Left lung (tissue), 4 donors: ENCODE measurements at regions not wholly inside any gene's neighbourhood (a gene's known extent, or its start where the extent isn't known, plus 50 kb on each side); places are given as distances from the start of the nearest gene placed in this dataset.

ENCODE experiments used
- ATAC-seq: fragments of 200-7000 bp; cut with Tn5 transposase; one replicate; pipeline ENCODE4 v1.9.1; 2020; ENCODE audit warnings: moderate library complexity
- DNase-seq, 4 donors: peaks; one replicate each; pipeline ENCODE4 v3.0.0-alpha.2; 2013 to 2020
- H3K27ac ChIP-seq, 2 donors: fragments of 200-600 bp; sonication (generic) in 1 of 2; one replicate each; pipeline versions ENCODE4 v1.5.0 to v1.8.0; 2020 to 2021
- H3K27me3 ChIP-seq, 2 donors: fragments of 200-600 bp; sonication (generic) in 1 of 2; one replicate each; pipeline versions ENCODE4 v1.5.0 to v1.8.0; 2020 to 2021
- H3K36me3 ChIP-seq, 2 donors: fragments of 200-600 bp; sonication (generic) in 1 of 2; one replicate each; pipeline versions ENCODE4 v1.5.0 to v1.8.0; 2020 to 2021
- H3K4me1 ChIP-seq, 2 donors: fragments of 200-600 bp; one replicate each; pipeline ENCODE4 v1.8.0; 2021
- H3K4me3 ChIP-seq, 2 donors: fragments of 200-600 bp; sonication (generic) in 1 of 2; one replicate each; pipeline versions ENCODE4 v1.5.0 to v1.8.0; 2020 to 2021; ENCODE audit warnings: mild to moderate bottlenecking in 1 of 2
- H3K9me3 ChIP-seq, 2 donors: fragments of 200-600 bp; sonication (generic) in 1 of 2; one replicate each; pipeline versions ENCODE4 v1.5.0 to v1.8.0; 2020 to 2021
- intact Hi-C, 2 donors: fragments of 100-400 bp; cut with DNase I; formaldehyde crosslinking; loops; one replicate each; pipeline versions ENCODE4 v1.11.2 to v1.14.2; 2022
- TF ChIP-seq, protein P1 (sequence below), 2 donors: fragments of 200-600 bp; sonication (generic) in 1 of 2; IDR thresholded peaks; one replicate each; pipeline versions ENCODE4 v1.5.0 to v1.8.0; 2021; ENCODE audit warnings: antibody characterized with exemption in 2 of 2
- donor health status: DM: no; HTN: yes; CAD: no.
- donor health status: DM: no; HTN: no; CAD: no.

DNA sequence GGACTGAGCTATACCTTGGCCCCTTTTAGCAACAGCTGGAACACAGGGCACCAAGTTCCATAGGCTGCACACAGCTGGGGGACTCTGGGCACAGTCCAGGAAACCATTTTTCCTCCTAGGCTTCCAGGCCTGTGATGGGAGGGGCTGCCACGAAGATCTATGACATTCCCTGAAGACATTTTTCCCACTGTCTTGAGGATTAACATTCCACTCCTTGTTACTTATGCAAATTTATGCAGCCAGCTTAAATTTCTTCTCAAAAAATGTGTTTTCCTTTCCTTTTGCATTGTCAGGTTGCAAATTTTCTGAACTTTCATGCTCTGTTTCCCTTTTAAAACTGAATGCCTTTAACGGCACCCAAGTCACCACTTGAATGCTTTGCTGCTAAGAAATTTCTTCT, 580.1 kb upstream of the FTMT start:
- no peaks in the 10 kb centered on the region for H3K4me1 ChIP-seq
- H3K36me3 ChIP-seq, result no peaks in the 10 kb centered on the region
- no peak overlapping the region for H3K4me3 ChIP-seq
- intact Hi-C loops, result no loop called here
- H3K9me3 ChIP-seq, result no peaks in the 10 kb centered on the region
- DNase-seq (no peak), ATAC-seq (no peak)
- TF ChIP-seq, protein P1, sequence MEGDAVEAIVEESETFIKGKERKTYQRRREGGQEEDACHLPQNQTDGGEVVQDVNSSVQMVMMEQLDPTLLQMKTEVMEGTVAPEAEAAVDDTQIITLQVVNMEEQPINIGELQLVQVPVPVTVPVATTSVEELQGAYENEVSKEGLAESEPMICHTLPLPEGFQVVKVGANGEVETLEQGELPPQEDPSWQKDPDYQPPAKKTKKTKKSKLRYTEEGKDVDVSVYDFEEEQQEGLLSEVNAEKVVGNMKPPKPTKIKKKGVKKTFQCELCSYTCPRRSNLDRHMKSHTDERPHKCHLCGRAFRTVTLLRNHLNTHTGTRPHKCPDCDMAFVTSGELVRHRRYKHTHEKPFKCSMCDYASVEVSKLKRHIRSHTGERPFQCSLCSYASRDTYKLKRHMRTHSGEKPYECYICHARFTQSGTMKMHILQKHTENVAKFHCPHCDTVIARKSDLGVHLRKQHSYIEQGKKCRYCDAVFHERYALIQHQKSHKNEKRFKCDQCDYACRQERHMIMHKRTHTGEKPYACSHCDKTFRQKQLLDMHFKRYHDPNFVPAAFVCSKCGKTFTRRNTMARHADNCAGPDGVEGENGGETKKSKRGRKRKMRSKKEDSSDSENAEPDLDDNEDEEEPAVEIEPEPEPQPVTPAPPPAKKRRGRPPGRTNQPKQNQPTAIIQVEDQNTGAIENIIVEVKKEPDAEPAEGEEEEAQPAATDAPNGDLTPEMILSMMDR (IDR thresholded peaks at IDR 0.05), result no peak
- no peak overlapping the region for H3K27ac ChIP-seq
- no peaks in the 10 kb centered on the region for H3K27me3 ChIP-seq

DNA sequence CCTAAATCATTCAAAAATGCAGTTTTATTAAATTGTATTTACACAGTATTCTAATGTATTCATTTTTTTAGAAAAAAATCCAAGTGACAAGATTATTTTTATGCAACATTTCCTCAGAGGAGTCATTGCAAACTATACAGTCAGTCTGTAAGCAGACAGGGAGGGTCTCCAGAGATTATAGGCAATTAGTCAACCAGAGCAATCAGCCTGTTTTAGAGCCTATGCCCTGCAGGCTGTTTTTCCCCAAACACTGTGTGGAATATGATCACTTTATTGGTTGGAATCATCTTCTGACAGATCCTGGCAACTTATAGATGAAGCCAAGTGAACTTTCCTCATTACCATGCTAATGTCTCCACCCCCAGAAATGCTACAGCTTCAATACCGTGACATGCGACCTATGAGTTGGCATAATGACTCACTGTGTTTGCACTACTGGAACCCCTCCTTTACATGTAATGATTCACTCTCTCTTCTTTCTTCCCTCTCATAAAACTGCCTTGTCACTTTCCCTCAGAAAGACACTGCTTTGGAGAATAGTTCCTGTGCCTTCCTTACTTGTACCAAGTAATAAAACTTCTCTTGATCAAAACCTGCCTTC, 577.7 kb upstream of the FTMT start:
- intact Hi-C loops, result no loop called here
- H3K27ac ChIP-seq, result no peak overlapping the region
- TF ChIP-seq, protein P1 (IDR thresholded peaks at IDR 0.05), result no peak
- no peaks in the 10 kb centered on the region for H3K9me3 ChIP-seq
- ATAC-seq, result no peak
- H3K4me1 ChIP-seq, result no peaks in the 10 kb centered on the region
- H3K36me3 ChIP-seq, result no peaks in the 10 kb centered on the region
- no peak for DNase-seq
- H3K4me3 ChIP-seq, result no peak overlapping the region
- no peaks in the 10 kb centered on the region for H3K27me3 ChIP-seq

DNA sequence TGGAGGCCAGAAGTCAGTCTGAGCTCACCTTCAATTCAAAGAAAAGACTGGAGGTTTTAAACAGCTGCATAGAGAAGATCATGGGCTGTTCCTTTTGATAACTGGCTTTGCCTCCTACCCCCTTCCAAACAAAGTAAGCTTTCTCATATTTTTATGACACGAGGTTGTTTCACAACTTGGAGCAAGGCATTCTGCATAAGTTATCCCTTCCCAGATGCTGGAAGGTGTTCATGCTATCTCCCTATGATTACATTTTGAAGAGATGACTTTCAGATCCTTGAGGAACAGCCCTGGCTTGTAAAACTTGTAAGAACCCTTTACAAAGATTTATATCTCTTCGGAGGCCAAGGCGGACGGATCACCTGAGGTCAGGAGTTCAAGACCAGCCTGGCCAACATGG, 571.9 kb upstream of the FTMT start:
- intact Hi-C loops, result no loop called here
- Histone ChIP-seq H3K4me1 (no peaks in the 10 kb centered on the region), H3K27me3 (no peaks in the 10 kb centered on the region), H3K36me3 (no peaks in the 10 kb centered on the region), H3K4me3 (no peak overlapping the region), H3K27ac (no peak overlapping the region), H3K9me3 (no peaks in the 10 kb centered on the region)
- TF ChIP-seq, protein P1 (IDR thresholded peaks at IDR 0.05), result no peak
- DNase-seq (no peak), ATAC-seq (no peak)

DNA sequence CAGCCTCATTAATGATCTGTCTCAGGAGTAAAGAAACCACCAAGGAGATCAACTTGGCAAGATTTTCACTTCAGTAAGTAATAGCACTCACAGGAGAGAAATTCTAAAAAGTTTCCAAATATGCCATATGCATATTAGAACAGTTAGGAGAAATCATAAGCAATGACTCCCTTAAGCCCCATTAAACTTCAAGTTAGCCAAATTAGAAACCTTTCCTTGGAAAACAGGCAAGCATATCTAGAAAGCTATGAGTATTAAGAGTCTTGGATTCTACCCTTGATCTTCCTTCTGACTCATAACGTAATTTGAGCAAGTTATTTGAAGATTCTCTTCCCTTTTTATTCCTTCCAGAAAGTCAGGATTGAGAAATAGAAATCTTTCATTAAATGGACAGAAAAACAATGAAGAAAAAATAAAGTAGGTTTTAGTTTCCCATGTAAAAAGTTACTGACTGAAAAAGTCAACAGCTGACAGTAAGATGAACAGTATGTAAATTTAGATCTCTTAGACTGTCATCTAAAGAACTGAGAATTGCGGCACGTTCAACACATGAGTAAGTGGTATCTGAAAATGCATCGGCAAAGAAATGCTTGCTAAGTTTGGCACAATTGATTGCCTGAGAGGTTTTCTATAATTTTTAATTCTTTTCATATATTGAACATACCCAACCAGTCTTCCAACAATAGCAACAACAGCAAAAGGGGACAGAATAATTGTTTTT, 565.7 kb upstream of the FTMT start:
- Histone ChIP-seq H3K4me1 (no peaks in the 10 kb centered on the region), H3K4me3 (no peak overlapping the region), H3K27me3 (no peaks in the 10 kb centered on the region), H3K27ac (no peak overlapping the region), H3K9me3 (no peaks in the 10 kb centered on the region), H3K36me3 (no peaks in the 10 kb centered on the region)
- TF ChIP-seq, protein P1 (IDR thresholded peaks at IDR 0.05), result no peak
- intact Hi-C loops, result no loop called here
- no peak for DNase-seq
- ATAC-seq, result no peak

DNA sequence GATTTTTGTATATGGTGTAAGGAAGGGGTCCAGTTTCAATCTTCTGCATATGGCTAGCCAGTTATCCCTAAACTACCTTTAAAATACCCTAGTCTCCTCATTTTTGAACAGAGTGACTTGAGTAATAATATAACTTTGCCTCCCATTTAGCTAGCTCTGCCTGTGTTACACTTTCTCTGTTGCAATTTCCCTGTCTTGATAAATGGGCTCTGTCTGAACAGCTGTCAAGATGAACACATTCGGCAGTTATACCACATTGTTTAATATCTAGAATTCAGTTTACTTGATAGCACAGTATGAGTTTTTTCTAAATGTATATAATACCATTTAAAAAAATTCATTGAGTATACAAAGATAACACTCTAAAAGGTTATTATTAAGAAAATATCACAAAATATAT, 562.9 kb upstream of the FTMT start:
- intact Hi-C loops, result no loop called here
- no peaks in the 10 kb centered on the region for H3K4me1 ChIP-seq
- no peaks in the 10 kb centered on the region for H3K36me3 ChIP-seq
- no peak for DNase-seq
- TF ChIP-seq, protein P1 (IDR thresholded peaks at IDR 0.05), result no peak
- no peak for ATAC-seq
- H3K27me3 ChIP-seq, result no peaks in the 10 kb centered on the region
- H3K27ac ChIP-seq, result no peak overlapping the region
- no peak overlapping the region for H3K4me3 ChIP-seq
- no peaks in the 10 kb centered on the region for H3K9me3 ChIP-seq
